ENCODE measurements at regions not wholly inside any gene's neighbourhood (a gene's known extent, or its start where the extent isn't known, plus 50 kb on each side); places are given as distances from the start of the nearest gene placed in this dataset.
A peak's percentile ranks its signal among the peaks of the same experiment; 100 is the strongest.

- no peak for DNase-seq
Measured at GRCh38 chr10:101299211-101299610, 54.8 kb upstream of the BTRC start.

GRCh38 chr10:101301111-101301731 lies 52.7 kb upstream of the BTRC start:
- DNase-seq = peak; percentile 69

- no peak for DNase-seq
Measured at GRCh38 chr10:101303087-101303703, 50.8 kb upstream of the BTRC start.
